Heart left ventricle (tissue), 13 donors: ENCODE measurements at regions not wholly inside any gene's neighbourhood (a gene's known extent, or its start where the extent isn't known, plus 50 kb on each side); places are given as distances from the start of the nearest gene placed in this dataset.

Experiments
- POLR2A ChIP-seq, 2 donors: fragments of 450-650 bp; IDR thresholded peaks; one replicate each; pipeline ENCODE4 v1.6.1; 2017; ENCODE audit warnings: antibody characterized with exemption in 2 of 2, mild to moderate bottlenecking in 2 of 2, moderate library complexity in 2 of 2
- TF ChIP-seq, protein P1 (sequence below), 12 donors: fragments of 200-600 bp; sonication (generic) in 4 of 12; IDR thresholded peaks; one replicate each; pipeline versions ENCODE4 v1.5.0 to v1.8.0; 2018 to 2022; ENCODE audit warnings: antibody characterized with exemption in 12 of 12, mild to moderate bottlenecking in 5 of 12
- donor health status: ischemic (EF 13 %, LVEDD 7.1; RV severe dilation, severe dysfunction).
- donor health status: DM: no; HTN: yes; CAD: no.
- donor health status: DM: no; HTN: no; CAD: no.
- donor health status: ischemic (EF 25% LVEDD 6.9; RV normal size, moderate dysfunction).
- donor health status: ischemic (EF 25% LVEDD 5.7; RV mildly dilated, moderate dysfunction).
- donor health status: ischemic (EF 35%, LVEDD 5.7; RV mildly dilated, moderate dysfunction).
- donor health status: nonischemic (EF 11% LVEDD 7.7; RV severe dilation, severe dysfunction).
- donor health status: DM: yes; HTN: yes; CAD: no.
- donor health status: PGD.
- donor health status: ischemic (EF 29% LVEDD 5.4; RV normal size, mild dysfunction).
- donor health status: nonischemic (EF 23%, LVEDD 6.1; RV moderate dilation, normal function).

DNA sequence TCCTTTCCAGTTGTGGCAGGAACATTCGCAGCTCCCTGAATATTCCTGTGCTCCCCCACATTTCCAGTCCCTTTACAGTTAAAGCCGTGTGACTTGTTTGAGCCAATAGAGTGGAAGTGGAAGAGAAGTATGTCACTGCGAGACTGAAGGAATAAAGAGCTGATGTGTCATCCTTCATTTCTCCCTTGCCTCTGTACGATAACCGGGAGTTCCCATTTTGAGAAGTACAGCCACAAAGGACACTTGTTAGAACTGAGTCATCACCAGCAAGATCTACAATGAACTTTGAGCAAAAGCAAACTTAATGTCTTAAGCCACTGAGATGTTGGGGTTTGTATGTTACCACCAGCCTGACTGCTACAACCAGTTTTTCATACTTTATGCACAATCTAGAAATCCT is 92.3 kb downstream of the SPRY1 start:
- TF ChIP-seq, protein P1, sequence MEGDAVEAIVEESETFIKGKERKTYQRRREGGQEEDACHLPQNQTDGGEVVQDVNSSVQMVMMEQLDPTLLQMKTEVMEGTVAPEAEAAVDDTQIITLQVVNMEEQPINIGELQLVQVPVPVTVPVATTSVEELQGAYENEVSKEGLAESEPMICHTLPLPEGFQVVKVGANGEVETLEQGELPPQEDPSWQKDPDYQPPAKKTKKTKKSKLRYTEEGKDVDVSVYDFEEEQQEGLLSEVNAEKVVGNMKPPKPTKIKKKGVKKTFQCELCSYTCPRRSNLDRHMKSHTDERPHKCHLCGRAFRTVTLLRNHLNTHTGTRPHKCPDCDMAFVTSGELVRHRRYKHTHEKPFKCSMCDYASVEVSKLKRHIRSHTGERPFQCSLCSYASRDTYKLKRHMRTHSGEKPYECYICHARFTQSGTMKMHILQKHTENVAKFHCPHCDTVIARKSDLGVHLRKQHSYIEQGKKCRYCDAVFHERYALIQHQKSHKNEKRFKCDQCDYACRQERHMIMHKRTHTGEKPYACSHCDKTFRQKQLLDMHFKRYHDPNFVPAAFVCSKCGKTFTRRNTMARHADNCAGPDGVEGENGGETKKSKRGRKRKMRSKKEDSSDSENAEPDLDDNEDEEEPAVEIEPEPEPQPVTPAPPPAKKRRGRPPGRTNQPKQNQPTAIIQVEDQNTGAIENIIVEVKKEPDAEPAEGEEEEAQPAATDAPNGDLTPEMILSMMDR (IDR thresholded peaks at IDR 0.05), result no peak
- TF ChIP-seq POLR2A (IDR thresholded peaks at IDR 0.05), result no peak
